Esophagus mucosa (tissue), 1 donor: ENCODE measurements at regions not wholly inside any gene's neighbourhood (a gene's known extent, or its start where the extent isn't known, plus 50 kb on each side); places are given as distances from the start of the nearest gene placed in this dataset.
"Not testable (repeated sequence)": the region's sequence is repeated elsewhere in the genome, so short reads cannot be mapped to it uniquely, and the experiment has no call there.

Experiments
- ATAC-seq: fragments of 200-7000 bp; cut with Tn5 transposase; one replicate; pipeline ENCODE4 v1.9.1; 2020
- donor health status: DM: yes; HTN: yes; CAD: no.

DNA sequence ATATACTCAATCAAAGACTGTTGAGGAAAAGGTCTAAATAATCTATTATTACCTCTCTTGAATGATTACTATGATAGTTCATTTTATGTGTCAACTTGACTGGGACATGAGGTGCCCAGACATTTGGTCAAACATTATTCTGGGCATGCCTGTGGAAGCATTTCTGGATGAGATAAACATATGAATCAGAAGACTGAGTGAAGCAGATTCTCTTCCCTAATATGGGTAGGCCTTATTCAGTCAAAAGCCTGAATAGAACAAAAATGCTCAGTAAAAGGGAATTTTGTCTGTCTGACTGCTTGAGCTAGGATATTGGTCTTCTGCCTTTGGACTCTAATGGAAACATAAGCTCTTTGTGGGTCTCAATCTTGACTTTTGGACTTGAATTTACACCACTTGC lies 73.3 kb upstream of the SOX13 start:
- ATAC-seq: no peak

DNA sequence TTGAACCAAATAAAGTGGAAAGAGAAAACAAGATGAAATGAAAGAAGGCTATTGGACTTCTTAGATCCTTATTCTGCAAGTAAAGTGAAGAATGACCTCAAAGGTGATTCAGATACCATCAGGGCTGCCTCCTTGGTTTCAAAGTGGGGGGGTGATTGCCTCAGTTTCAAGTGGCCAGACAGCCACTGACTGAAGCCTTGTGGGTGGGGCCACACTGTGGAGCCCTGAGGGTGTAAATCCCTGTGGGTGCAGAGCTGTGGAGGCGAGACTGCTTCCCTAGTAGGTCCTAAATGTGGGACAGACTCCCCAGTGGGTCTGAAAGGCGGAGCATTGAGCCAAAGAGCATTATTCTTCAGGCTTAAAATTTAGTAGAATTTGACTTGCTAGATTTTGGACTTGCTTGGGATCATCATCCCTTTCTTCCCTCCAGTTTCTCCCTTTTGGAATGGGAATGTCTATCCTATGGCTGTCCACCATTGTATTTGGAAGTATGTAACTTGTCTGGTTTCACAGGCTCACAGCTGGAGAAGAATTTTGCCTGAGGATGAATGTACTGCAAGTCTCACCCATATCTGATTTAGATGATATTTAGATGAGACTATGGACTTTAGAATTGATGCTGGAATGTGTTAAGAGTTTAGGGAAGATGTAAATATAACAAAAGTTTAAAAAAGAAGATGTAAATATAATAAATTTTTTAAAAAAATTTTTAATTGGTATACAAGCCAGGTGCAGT lies 71.6 kb upstream of the SOX13 start:
- ATAC-seq: no peak

DNA sequence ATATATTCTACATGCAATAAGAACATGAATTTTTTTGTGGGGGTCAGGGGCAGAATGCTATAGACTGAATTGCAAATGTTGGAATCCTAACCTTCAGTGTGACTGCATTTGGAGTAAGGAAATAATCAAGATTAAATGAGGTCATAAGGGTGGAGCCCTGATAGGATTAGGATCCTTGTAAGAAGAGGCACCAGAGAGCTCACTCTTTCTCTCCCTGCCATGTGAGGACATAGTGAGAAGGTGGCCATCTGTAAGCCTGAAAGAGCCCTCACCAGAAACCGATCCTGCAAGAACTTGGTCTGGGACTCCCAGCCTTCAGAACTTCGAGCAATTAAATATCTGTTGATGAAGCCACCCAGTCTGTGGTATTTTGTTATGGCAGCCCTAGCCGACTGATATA lies 70.3 kb upstream of the SOX13 start:
- no peak for ATAC-seq

DNA sequence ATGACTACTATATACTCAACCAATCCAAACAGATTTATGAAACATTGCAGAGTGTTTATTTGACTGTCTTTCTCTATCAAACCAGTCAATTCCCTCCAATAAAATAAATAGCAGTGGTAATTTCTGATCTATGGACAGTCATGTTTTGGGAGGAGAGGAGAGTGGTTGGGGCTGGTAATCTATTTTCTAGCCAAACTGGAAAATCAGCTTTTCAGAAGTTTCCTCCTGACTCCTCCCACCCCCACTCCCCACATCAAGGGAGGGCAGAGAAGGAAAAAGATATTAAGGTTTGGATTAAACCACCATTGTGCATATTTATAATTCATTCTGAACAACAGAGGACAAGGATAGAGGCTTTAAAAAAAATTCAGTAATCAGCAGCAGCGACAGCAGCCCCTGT lies 69.4 kb upstream of the SOX13 start:
- no peak for ATAC-seq

DNA sequence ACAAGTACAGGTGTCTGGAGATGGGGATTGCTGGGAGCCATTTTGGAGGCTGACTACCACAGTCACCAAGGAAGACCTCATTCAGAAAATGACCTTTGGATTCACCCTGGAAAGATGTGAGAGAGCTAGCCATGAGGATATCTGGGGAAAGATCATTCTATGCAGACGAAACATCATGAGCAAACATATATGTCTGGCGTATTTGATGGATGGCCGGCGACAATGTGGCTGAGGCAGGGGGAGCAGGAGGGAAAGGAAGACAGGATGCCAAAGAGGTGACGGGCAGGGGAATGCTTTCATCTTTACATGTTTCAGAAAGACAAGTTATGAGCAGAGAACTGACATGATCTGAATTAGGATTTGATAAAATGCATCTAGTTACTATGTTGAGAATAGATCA lies 61.5 kb upstream of the SOX13 start:
- ATAC-seq: no peak

DNA sequence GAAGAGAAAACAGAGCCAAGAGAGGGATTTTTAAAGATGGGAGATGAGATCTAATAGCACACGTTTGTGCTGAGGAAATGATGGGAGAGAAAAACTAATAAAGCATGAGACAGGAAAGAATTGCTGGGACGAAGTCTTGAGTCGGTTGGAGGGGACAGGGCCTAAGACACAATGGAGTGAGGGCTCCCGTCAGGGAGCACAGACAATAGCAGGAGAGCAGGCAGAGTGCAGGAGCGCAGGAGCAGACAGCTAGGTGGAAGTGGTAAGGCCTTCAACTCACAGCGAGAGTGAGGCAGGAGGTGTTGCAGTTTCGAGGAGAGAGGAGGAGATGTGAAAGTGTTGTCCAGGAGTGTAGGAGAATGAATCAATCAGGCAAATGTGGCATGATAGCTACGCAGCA lies 59.9 kb upstream of the SOX13 start:
- ATAC-seq: no peak

DNA sequence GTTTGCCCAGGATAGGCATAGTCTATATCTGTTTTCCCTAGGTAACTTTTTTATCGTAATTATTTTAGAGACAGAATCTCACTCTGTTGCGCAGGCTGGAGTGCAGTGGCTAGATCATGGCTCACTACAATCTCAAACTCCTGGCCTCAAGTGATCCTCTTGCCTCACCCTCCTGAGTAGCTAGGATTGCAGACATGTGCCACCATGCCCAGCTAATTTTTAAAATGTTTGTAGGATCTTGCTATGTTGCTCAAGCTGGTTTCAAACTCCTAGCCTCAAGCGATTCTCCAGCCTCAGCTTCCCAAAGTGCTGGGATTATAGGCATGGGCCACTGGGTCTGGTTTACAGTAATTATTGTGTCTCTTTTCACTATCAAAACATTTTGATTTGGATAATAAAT lies 58.6 kb upstream of the SOX13 start:
- ATAC-seq: no peak

DNA sequence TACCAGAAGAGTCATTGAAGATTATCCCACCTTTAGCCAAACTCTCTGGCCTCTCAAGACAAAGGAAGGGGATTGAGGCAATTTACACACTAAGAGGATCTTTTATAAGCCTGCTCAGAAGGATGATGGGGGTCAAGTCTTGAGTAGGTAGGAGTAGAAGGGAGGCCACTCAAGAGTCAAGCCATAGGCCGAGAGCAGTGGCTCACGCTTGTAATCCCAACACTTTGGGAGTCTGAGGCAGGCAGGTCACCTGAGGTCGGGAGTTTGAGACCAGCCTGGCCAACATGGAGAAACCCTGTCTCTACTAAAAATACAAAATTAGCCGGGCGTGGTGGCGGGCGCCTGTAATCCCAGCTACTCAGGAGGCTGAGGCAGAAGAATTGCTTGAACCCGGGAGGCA lies 58.0 kb upstream of the SOX13 start:
- not testable (repeated sequence) for ATAC-seq

DNA sequence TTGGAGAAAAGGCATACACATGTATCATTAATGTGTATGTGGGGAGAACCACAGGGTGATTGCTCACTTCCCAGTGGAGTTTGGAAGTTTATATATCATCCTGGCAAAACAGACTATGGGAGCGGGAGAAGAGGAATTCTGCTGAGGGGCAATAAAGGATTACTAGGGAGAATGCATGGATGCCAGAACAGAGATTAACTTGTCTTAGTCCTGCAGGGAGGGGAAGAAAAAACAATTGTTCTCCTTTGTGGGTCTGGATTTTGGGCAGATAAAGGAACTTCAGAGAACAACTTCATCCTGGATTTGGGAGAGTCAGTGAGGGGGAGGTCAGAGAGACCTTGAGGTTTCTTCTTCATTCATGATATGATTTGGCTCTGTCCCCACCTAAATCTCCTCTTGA lies 55.9 kb upstream of the SOX13 start:
- ATAC-seq: no peak

DNA sequence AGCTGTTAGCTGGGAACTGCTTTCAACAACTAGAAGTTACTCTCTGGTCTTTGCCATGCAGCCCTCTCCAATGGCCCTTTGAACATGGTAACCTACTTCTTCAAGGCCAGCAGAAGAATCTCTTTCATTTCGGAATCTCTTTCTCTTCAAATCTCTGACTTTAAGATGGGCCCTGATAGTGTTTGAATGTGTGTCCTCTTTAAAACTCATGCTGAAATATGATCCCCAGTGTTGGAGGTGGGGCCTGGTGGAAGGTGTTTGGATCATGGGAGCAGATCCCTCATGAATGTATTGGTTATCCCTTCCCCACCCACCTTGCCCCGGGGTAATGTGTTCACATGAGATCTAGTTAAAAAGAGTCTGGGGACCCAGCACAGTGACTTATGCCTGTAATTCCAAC lies 54.5 kb upstream of the SOX13 start:
- ATAC-seq: no peak
